AG04450 (cell line): ENCODE measurements at regions not wholly inside any gene's neighbourhood (a gene's known extent, or its start where the extent isn't known, plus 50 kb on each side); places are given as distances from the start of the nearest gene placed in this dataset.

ENCODE experiments used
- CTCF ChIA-PET: fragments of 300-600, 350-600 bp; formaldehyde crosslinking; extraction: SDS; loops from one replicate; lab custom pipeline; 2022; ENCODE audit warnings: antibody characterized with exemption, inconsistent platforms; lab: Charles Lee
- POLR2A ChIA-PET: fragments of 350-600 bp; formaldehyde crosslinking; extraction: SDS; loops from one replicate; lab custom pipeline; 2021; ENCODE audit warnings: antibody characterized with exemption, inconsistent platforms; lab: Yijun Ruan, JAX
- DNase-seq: peaks from one replicate; pipeline ENCODE4 v3.0.0-alpha.2; 2011; ENCODE audit warnings: low read depth, low spot score
- H3K27ac ChIP-seq: one replicate; pipeline ENCODE4 v1.5.1; 2012; ENCODE audit warnings: low read depth, low read length, control low read depth
- H3K27me3 ChIP-seq: one replicate; pipeline ENCODE4 v1.6.0; 2012; ENCODE audit warnings: low read length; ENCODE audit not compliant: control insufficient read depth, insufficient read depth
- H3K4me3 ChIP-seq: 2 replicates; pipeline ENCODE4 v1.5.1; 2011; ENCODE audit warnings: mild to moderate bottlenecking, low read depth, low read length, control low read depth
- H3K9me3 ChIP-seq: 2 replicates; pipeline ENCODE4 v1.5.1; 2012; ENCODE audit warnings: low read length; ENCODE audit not compliant: control insufficient read depth, insufficient read depth
- CTCF ChIP-seq: IDR thresholded peaks from 2 replicates; pipeline ENCODE4 v1.5.1; 2011; ENCODE audit warnings: low read depth, low read length, control low read depth, inconsistent platforms

GRCh38 chr15:87753539-87753938 is 503.0 kb downstream of the NTRK3 start:
- no peaks in the 10 kb centered on the region for H3K9me3 ChIP-seq
- ChIA-PET POLR2A (no interaction called here), CTCF (interaction anchor here (0.6 to 1.0 kb wide), 3 partner anchors 9 to 1895 kb away, joined by 3 read pairs; no protein-coding TSS in a partner anchor)
- no peak overlapping the region for H3K27ac ChIP-seq
- no peaks in the 10 kb centered on the region for H3K27me3 ChIP-seq
- TF ChIP-seq CTCF, result no peak
- H3K4me3 ChIP-seq, result no peak overlapping the region
- no peak for DNase-seq

GRCh38 chr15:87752250-87752951 is 504.1 kb downstream of the NTRK3 start:
- Histone ChIP-seq H3K9me3 (no peaks in the 10 kb centered on the region), H3K4me3 (no peak overlapping the region), H3K27ac (peak overlapping the region; percentile 72), H3K27me3 (no peaks in the 10 kb centered on the region)
- CTCF ChIA-PET, result no interaction called here
- no peak for TF ChIP-seq CTCF
- POLR2A ChIA-PET, result no interaction called here
- DNase-seq, result peak; percentile 78

GRCh38 chr15:87748483-87748882 is 508.1 kb downstream of the NTRK3 start:
- Histone ChIP-seq H3K9me3 (no peaks in the 10 kb centered on the region), H3K4me3 (no peak overlapping the region), H3K27ac (no peak overlapping the region), H3K27me3 (no peaks in the 10 kb centered on the region)
- ChIA-PET POLR2A (no interaction called here), CTCF (interaction anchor here (0.7 kb wide), 2 partner anchors 16 to 978 kb away, joined by 3 read pairs; no protein-coding TSS in a partner anchor)
- DNase-seq, result no peak
- TF ChIP-seq CTCF, result no peak

- no peak for DNase-seq
- ChIA-PET CTCF (no interaction called here), POLR2A (no interaction called here)
- TF ChIP-seq CTCF, result no peak
- Histone ChIP-seq H3K4me3 (no peak overlapping the region), H3K27ac (no peak overlapping the region), H3K27me3 (no peaks in the 10 kb centered on the region), H3K9me3 (no peaks in the 10 kb centered on the region)
Observed at GRCh38 chr15:87747087-87747486, 509.5 kb downstream of the NTRK3 start.

GRCh38 chr15:87746333-87746732 is 510.2 kb downstream of the NTRK3 start:
- CTCF ChIA-PET, result no interaction called here
- no peak for DNase-seq
- TF ChIP-seq CTCF, result no peak

More at GRCh38 chr15:87746333-87746732, 510.2 kb downstream of the NTRK3 start:
- POLR2A ChIA-PET, result no interaction called here
- no peaks in the 10 kb centered on the region for H3K27me3 ChIP-seq
- H3K27ac ChIP-seq, result no peak overlapping the region
- no peaks in the 10 kb centered on the region for H3K9me3 ChIP-seq
- no peak overlapping the region for H3K4me3 ChIP-seq
